Esophagus mucosa (tissue), 1 donor: ENCODE measurements at regions not wholly inside any gene's neighbourhood (a gene's known extent, or its start where the extent isn't known, plus 50 kb on each side); places are given as distances from the start of the nearest gene placed in this dataset.
"Not testable (repeated sequence)": the region's sequence is repeated elsewhere in the genome, so short reads cannot be mapped to it uniquely, and the experiment has no call there.

Source experiments
- ATAC-seq: fragments of 200-7000 bp; cut with Tn5 transposase; one replicate; pipeline ENCODE4 v1.9.1; 2020
- donor health status: DM: yes; HTN: yes; CAD: no.

- ATAC-seq: not testable (repeated sequence)
Measured at GRCh38 chr16:63760246-63760645, 1361.6 kb downstream of the CDH11 start.

GRCh38 chr16:63752347-63752746 is 1369.5 kb downstream of the CDH11 start:
- ATAC-seq: no peak

- ATAC-seq: no peak
Measured at GRCh38 chr16:63749276-63749675, 1372.6 kb downstream of the CDH11 start.

- no peak for ATAC-seq
Measured at GRCh38 chr16:63745456-63745855, 1376.4 kb downstream of the CDH11 start.

GRCh38 chr16:63744077-63744874 is 1377.6 kb downstream of the CDH11 start:
- no peak for ATAC-seq

GRCh38 chr16:63742150-63742549 is 1379.7 kb downstream of the CDH11 start:
- ATAC-seq: no peak

- ATAC-seq: no peak
Measured at GRCh38 chr16:63737633-63738032, 1384.2 kb downstream of the CDH11 start.

GRCh38 chr16:63735456-63735855 is 1386.4 kb downstream of the CDH11 start:
- ATAC-seq: no peak

GRCh38 chr16:63720848-63721247 is 1401.0 kb downstream of the CDH11 start:
- ATAC-seq: no peak

GRCh38 chr16:63719926-63720325 is 1401.9 kb downstream of the CDH11 start:
- ATAC-seq: no peak

GRCh38 chr16:63717806-63718205 is 1404.1 kb downstream of the CDH11 start:
- no peak for ATAC-seq

GRCh38 chr16:63714876-63715275 is 1407.0 kb downstream of the CDH11 start:
- ATAC-seq: no peak

- no peak for ATAC-seq
Measured at GRCh38 chr16:63712725-63713124, 1409.1 kb downstream of the CDH11 start.

- no peak for ATAC-seq
Measured at GRCh38 chr16:63703612-63704011, 1418.3 kb downstream of the CDH11 start.

- ATAC-seq: no peak
Measured at GRCh38 chr16:63702981-63703590, 1418.8 kb downstream of the CDH11 start.

GRCh38 chr16:63697736-63698135 is 1424.1 kb downstream of the CDH11 start:
- ATAC-seq: no peak

- no peak for ATAC-seq
Measured at GRCh38 chr16:63695347-63695746, 1426.5 kb downstream of the CDH11 start.

GRCh38 chr16:63690961-63691360 is 1430.9 kb downstream of the CDH11 start:
- ATAC-seq: no peak

- no peak for ATAC-seq
Measured at GRCh38 chr16:63690267-63690666, 1431.6 kb downstream of the CDH11 start.

GRCh38 chr16:63689068-63689467 is 1432.8 kb downstream of the CDH11 start:
- ATAC-seq: no peak

GRCh38 chr16:63684149-63685101 is 1437.4 kb downstream of the CDH11 start:
- no peak for ATAC-seq

GRCh38 chr16:63682844-63683243 is 1439.0 kb downstream of the CDH11 start:
- no peak for ATAC-seq

- no peak for ATAC-seq
Measured at GRCh38 chr16:63672493-63672892, 1449.4 kb downstream of the CDH11 start.
